B cell (primary cell): ENCODE measurements at regions not wholly inside any gene's neighbourhood (a gene's known extent, or its start where the extent isn't known, plus 50 kb on each side); places are given as distances from the start of the nearest gene placed in this dataset.

Experiments
- ATAC-seq: fragments of 200-7000 bp; cut with Tn5 transposase; one replicate; pipeline ENCODE4 v1.10.0; 2021; ENCODE audit warnings: low read depth, mild to moderate bottlenecking, moderate number of reproducible peaks, moderate library complexity
- CTCF ChIA-PET: fragments of 350-600 bp; sonication (Branson Sonifier 250); formaldehyde crosslinking; loops from one replicate; lab custom pipeline; 2021; ENCODE audit warnings: antibody characterized with exemption, inconsistent platforms; lab: Charles Lee
- POLR2A ChIA-PET: fragments of 350-600 bp; sonication (Branson Sonifier 250); formaldehyde crosslinking; loops from one replicate; lab custom pipeline; 2021; ENCODE audit warnings: antibody characterized with exemption; lab: Charles Lee
- DNase-seq: peaks from one replicate; pipeline ENCODE4 v3.0.0; 2013
- H2AFZ ChIP-seq: 2 replicates; pipeline ENCODE4 v1.6.1; 2012; ENCODE audit warnings: mild to moderate bottlenecking, low read depth, low read length; ENCODE audit not compliant: insufficient read depth, poor library complexity, severe bottlenecking
- H3K27ac ChIP-seq, 2 donors: 1 replicate in 1 of 2; 2 replicates in 1 of 2; pipeline ENCODE4 v1.5.1; 2012 to 2013; ENCODE audit warnings: low read length in 2 of 2, mild to moderate bottlenecking in 2 of 2, moderate library complexity in 1 of 2
- H3K27me3 ChIP-seq, 4 experiments: fragments of 200-600 bp in 1 of 4; sonication (generic) in 1 of 4; replicated peaks in 1 of 4; 1 replicate in 2 of 4; 2 replicates in 2 of 4; pipeline versions ENCODE4 v1.6.1 to v1.7.0; 2013 to 2016; ENCODE audit warnings: low read length in 3 of 4, mild to moderate bottlenecking in 2 of 4, mixed read lengths in 1 of 4, moderate library complexity in 1 of 4; ENCODE audit not compliant: insufficient read depth in 4 of 4, control insufficient read depth in 3 of 4; ENCODE audit errors: control extremely low read depth in 1 of 4
- H3K36me3 ChIP-seq, 2 experiments: replicated peaks in 1 of 2; 1 replicate in 1 of 2; 2 replicates in 1 of 2; pipeline versions ENCODE4 v1.6.1 to v1.7.1; 2013; ENCODE audit warnings: low read length in 1 of 2; ENCODE audit not compliant: insufficient read depth in 2 of 2, control insufficient read depth in 1 of 2; ENCODE audit errors: control extremely low read depth in 1 of 2, extremely low read depth in 1 of 2
- H3K4me1 ChIP-seq, 2 donors: fragments of 200-600 bp in 1 of 2; sonication (generic) in 1 of 2; 1 replicate in 1 of 2; 2 replicates in 1 of 2; pipeline versions ENCODE4 v1.5.1 to v1.6.1; 2013 to 2017; ENCODE audit warnings: low read length in 2 of 2; ENCODE audit not compliant: control insufficient read depth in 2 of 2, insufficient read depth in 2 of 2
- H3K4me2 ChIP-seq: replicated peaks from 2 replicates; pipeline ENCODE3; 2012; ENCODE audit warnings: mild to moderate bottlenecking, low read depth, low read length; ENCODE audit not compliant: poor library complexity, severe bottlenecking
- H3K4me3 ChIP-seq, 5 experiments: fragments of 200-600 bp in 1 of 5; sonication (generic) in 1 of 5; 1 replicate in 3 of 5; 2 replicates in 2 of 5; pipeline versions ENCODE4 v1.5.1 to v1.7.0; 2011 to 2016; ENCODE audit warnings: low read length in 4 of 5, mild to moderate bottlenecking in 4 of 5, low read depth in 2 of 5, control low read depth in 1 of 5, moderate library complexity in 1 of 5; ENCODE audit not compliant: insufficient read depth in 1 of 5; ENCODE audit errors: control extremely low read depth in 1 of 5, extremely low read depth in 1 of 5
- H3K79me2 ChIP-seq: fragments of 200-600 bp; sonication (generic); one replicate; pipeline ENCODE4 v1.6.0; 2016; ENCODE audit warnings: low read length; ENCODE audit not compliant: control insufficient read depth, insufficient read depth
- H3K9ac ChIP-seq: fragments of 200-600 bp; sonication (generic); 2 replicates; pipeline ENCODE4 v1.6.1; 2017; ENCODE audit warnings: mild to moderate bottlenecking, low read length, moderate library complexity
- H3K9me3 ChIP-seq, 3 donors: one replicate each; pipeline versions ENCODE4 v1.6.1 to v1.7.1; 2013; ENCODE audit warnings: low read length in 2 of 3; ENCODE audit not compliant: control insufficient read depth in 2 of 3, insufficient read depth in 1 of 3; ENCODE audit errors: control extremely low read depth in 1 of 3
- H4K20me1 ChIP-seq: 2 replicates; pipeline ENCODE4 v1.6.0; 2012; ENCODE audit warnings: mild to moderate bottlenecking, low read length; ENCODE audit not compliant: insufficient read depth, control insufficient read depth, poor library complexity, severe bottlenecking
- H3K27ac Mint-ChIP-seq: one replicate; pipeline ENCODE4 v1.8.0; 2021; ENCODE audit warnings: mixed read lengths
- H3K27me3 Mint-ChIP-seq: one replicate; pipeline ENCODE4 v1.8.0; 2021; ENCODE audit warnings: mixed read lengths
- H3K4me1 Mint-ChIP-seq: one replicate; pipeline ENCODE4 v1.8.0; 2021; ENCODE audit warnings: mixed read lengths
- H3K4me3 Mint-ChIP-seq: one replicate; pipeline ENCODE4 v1.8.0; 2021; ENCODE audit warnings: mixed read lengths
- H3K9me3 Mint-ChIP-seq: one replicate; pipeline ENCODE4 v1.8.0; 2022; ENCODE audit warnings: mixed read lengths; ENCODE audit not compliant: insufficient read depth
- EZH2 ChIP-seq: IDR thresholded peaks from 2 replicates; pipeline ENCODE4 v1.6.1; 2012; ENCODE audit warnings: borderline replicate concordance, low read depth, mild to moderate bottlenecking, moderate library complexity, low read length; ENCODE audit not compliant: insufficient read depth, poor library complexity, severe bottlenecking
- WGBS: methylation state at CpG from one replicate; pipeline ENCODE4 v1.1.5; 2013; ENCODE audit warnings: missing lambda C conversion rate; ENCODE audit not compliant: insufficient coverage; 5-methylcytosine and 5-hydroxymethylcytosine counted together
- intact Hi-C: fragments of 100-400 bp; cut with micrococcal nuclease; formaldehyde crosslinking; loops from one replicate; pipeline ENCODE4 v1.10.0; 2022
- TF ChIP-seq, protein P1 (sequence below): fragments of 200-600 bp; IDR thresholded peaks from one replicate; pipeline ENCODE4 v1.8.0; 2022; ENCODE audit warnings: antibody characterized with exemption, mild to moderate bottlenecking

DNA sequence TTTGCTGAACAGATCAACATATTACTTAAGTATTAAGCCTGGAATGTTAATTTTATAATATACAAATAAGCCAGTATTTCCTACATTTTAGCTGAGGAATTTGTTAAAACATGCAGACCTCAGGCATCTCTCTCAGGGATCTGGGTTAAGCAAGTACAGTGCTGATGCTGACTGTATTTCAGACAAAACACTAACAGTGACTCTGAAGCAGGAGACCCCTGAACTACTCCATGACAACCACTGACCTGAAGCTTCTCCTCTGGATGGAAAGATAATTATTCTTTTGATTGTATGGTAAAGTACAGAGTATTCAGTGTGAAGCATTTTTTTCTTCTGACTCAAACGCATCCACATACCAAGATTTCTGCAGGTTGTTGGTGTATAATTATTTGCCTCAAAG lies 680.8 kb downstream of the LIG4 start:
- Histone ChIP-seq H3K9me3 (no peaks in the 10 kb centered on the region), H3K36me3 (no peaks in the 10 kb centered on the region), H3K9ac (no peak overlapping the region), H3K79me2 (no peaks in the 10 kb centered on the region), H3K4me1 (no peaks in the 10 kb centered on the region), H2AFZ (no peak overlapping the region), H4K20me1 (no peaks in the 10 kb centered on the region), H3K27ac (no peak overlapping the region), H3K4me2 (no peak overlapping the region), H3K27me3 (no peaks in the 10 kb centered on the region), H3K4me3 (no peak overlapping the region)
- WGBS, result no CpG with 5 or more reads among the region's 1 CpG
- ChIA-PET CTCF (no interaction called here), POLR2A (no interaction called here)
- Mint-ChIP-seq H3K27ac (no peak overlapping the region), H3K27me3 (no peaks in the 10 kb centered on the region), H3K4me1 (no peaks in the 10 kb centered on the region), H3K9me3 (peaks cover 5% of the 10 kb centered on the region), H3K4me3 (no peak overlapping the region)
- TF ChIP-seq, protein P1, sequence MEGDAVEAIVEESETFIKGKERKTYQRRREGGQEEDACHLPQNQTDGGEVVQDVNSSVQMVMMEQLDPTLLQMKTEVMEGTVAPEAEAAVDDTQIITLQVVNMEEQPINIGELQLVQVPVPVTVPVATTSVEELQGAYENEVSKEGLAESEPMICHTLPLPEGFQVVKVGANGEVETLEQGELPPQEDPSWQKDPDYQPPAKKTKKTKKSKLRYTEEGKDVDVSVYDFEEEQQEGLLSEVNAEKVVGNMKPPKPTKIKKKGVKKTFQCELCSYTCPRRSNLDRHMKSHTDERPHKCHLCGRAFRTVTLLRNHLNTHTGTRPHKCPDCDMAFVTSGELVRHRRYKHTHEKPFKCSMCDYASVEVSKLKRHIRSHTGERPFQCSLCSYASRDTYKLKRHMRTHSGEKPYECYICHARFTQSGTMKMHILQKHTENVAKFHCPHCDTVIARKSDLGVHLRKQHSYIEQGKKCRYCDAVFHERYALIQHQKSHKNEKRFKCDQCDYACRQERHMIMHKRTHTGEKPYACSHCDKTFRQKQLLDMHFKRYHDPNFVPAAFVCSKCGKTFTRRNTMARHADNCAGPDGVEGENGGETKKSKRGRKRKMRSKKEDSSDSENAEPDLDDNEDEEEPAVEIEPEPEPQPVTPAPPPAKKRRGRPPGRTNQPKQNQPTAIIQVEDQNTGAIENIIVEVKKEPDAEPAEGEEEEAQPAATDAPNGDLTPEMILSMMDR, result no peak
- TF ChIP-seq EZH2, result no peak
- DNase-seq (no peak), ATAC-seq (no peak)
- intact Hi-C loops, result no loop called here

DNA sequence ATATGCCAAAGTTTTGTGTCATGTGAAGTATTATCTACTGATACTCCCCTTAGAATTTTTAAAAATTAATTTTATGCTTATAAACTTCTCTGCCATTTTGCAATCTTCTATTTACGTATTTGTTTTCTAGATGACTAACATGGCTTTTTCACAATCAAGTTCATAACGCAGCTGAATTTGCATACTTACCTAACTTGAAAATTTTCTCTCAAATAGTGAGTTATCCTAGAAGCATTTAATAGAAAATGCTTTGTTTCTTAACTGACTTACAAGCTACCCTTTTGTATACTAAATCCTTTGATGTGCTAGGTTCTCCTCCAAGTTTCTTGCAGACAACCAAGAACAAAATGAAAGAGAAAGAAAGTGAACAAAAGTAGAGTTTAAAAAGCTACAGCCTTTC lies 683.5 kb downstream of the LIG4 start:
- no peak overlapping the region for H3K4me3 Mint-ChIP-seq
- TF ChIP-seq, protein P1, result no peak
- TF ChIP-seq EZH2, result no peak
- H3K27ac ChIP-seq, result no peak overlapping the region
- H4K20me1 ChIP-seq, result no peaks in the 10 kb centered on the region
- WGBS, result no CpG with 5 or more reads among the region's 2 CpGs
- H3K4me1 Mint-ChIP-seq, result no peaks in the 10 kb centered on the region
- H3K27me3 Mint-ChIP-seq, result no peaks in the 10 kb centered on the region
- no peaks in the 10 kb centered on the region for H3K4me1 ChIP-seq
- no peak for ATAC-seq
- no peaks in the 10 kb centered on the region for H3K79me2 ChIP-seq
- no peaks in the 10 kb centered on the region for H3K27me3 ChIP-seq
- H3K4me3 ChIP-seq, result no peak overlapping the region
- no peaks in the 10 kb centered on the region for H3K36me3 ChIP-seq
- no peak overlapping the region for H3K27ac Mint-ChIP-seq
- H3K9ac ChIP-seq, result no peak overlapping the region
- peaks cover 5% of the 10 kb centered on the region for H3K9me3 Mint-ChIP-seq
- H2AFZ ChIP-seq, result no peak overlapping the region
- POLR2A ChIA-PET, result no interaction called here
- H3K4me2 ChIP-seq, result no peak overlapping the region
- DNase-seq, result no peak
- CTCF ChIA-PET, result no interaction called here
- H3K9me3 ChIP-seq, result no peaks in the 10 kb centered on the region
- intact Hi-C loops, result no loop called here
